GM21529 (cell line): ENCODE measurements at regions not wholly inside any gene's neighbourhood (a gene's known extent, or its start where the extent isn't known, plus 50 kb on each side); places are given as distances from the start of the nearest gene placed in this dataset.
"Not testable (repeated sequence)": the region's sequence is repeated elsewhere in the genome, so short reads cannot be mapped to it uniquely, and the experiment has no call there.

Experiments used
- ATAC-seq: cut with Tn5 transposase; IDR thresholded peaks from one replicate; pipeline ENCODE4 v1.9.1; 2021; ENCODE audit not compliant: unreplicated experiment

DNA sequence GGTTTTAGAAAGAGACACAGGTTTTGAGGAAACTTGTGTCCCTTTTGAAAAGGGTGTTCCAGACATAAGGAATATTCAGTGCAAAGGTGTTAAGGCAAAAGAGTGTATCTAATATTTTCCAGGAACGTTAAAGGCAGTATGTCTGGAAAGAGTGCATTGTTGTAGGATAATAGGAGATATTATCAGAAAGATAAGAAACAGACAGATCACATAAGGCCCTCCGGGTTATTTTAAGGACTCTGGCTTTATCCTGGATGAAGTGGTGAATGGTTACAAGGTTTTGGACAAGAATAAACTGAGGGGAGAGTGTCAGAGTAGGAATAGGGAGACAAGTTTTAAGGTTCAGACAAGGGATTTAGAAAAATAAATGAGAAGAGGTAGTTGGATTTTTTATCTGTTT is 493.7 kb upstream of the GRM7 start:
- ATAC-seq = no peak

DNA sequence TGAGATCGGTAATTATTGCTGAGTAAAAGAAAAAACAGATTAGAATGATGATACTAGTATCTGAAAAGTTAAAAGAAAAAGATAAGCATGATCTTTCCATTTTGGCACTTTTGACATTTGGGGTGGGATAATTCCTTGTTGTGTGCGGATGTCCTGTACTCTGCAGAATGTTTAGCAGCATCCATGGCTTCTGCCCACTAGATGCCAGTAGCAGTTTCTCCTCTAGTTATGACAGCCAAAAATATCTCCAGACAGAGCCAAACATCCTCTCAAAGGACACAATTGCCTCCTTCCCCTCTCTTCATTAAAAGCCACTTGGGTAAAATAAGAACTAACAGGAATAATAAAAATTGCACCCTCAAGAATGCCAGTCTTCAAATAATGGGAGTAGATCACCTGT is 468.8 kb upstream of the GRM7 start:
- no peak for ATAC-seq

DNA sequence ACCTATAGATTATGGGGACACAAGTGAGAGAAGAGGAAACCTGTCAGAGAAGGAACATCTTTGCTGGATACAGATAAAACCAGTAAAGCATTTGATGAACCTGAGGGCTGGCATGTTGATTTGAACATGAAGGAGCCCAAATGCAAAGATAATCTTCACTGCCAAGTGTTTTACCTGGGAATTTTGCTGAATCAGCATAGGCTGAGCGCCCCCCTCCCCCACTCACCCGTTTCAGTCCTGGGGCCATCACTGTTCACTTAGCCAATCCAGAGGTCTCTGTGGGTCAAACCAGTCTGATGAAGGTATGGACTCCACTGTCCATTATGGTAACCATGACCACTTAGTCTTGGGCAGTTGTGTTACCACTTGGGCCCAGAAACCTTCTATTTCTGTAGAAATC is 466.0 kb upstream of the GRM7 start:
- no peak for ATAC-seq

DNA sequence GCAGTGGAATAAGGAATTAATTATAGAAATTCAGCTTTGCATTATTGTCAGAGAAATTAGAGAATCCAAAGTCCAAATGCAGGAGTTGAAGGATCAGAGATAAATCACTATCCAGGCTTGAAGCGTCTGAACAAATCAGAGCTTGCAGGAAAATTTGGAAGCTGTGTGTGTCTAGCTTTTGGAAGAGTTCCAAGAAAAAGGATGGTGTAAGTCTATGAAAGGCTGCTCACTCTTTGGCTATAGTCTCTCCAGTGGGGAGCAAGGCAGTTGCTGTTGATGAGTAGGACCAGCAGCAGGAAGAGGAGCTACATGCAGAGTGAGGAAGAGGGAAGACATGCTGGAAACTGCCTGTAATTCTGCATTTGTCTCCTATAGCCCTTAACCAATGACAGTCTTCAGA is 464.3 kb upstream of the GRM7 start:
- no peak for ATAC-seq

DNA sequence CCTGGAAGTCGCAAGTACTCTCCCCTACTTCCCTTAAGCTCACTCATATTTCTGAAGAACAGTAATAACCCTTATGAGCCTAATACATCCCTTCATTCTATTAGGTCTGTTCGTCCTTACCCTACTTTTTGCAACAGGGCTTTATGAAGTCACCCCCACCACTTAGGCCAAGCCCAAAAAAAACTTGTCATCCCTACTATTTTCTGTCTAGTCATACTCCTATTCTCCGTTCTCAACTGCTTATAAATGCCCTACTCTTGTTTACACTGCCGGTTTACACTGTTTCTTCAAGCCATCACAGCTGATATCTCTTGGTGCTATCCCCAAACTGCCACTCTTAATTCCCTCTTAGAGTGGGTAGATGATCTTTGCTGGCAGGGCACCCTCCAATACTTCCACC is 458.2 kb upstream of the GRM7 start:
- not testable (repeated sequence) for ATAC-seq

DNA sequence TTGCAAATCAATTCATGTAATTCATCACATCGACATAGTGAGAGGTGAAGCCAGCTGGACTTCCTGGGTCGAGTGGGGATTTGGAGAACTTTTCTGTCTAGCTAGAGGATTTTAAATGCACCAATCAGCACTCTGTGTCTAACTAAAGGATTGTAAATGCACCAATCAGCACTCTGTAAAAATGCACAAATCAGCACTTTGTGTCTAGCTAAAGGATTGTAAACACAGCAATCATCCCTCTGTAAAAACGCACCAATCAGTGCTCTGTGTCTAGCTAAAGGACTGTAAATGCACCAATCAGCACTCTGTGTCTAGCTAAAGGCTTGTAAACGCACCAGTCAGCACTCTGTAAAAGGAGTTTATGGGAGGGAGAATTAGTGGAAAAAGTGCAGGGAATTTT is 454.0 kb upstream of the GRM7 start:
- ATAC-seq = not testable (repeated sequence)

DNA sequence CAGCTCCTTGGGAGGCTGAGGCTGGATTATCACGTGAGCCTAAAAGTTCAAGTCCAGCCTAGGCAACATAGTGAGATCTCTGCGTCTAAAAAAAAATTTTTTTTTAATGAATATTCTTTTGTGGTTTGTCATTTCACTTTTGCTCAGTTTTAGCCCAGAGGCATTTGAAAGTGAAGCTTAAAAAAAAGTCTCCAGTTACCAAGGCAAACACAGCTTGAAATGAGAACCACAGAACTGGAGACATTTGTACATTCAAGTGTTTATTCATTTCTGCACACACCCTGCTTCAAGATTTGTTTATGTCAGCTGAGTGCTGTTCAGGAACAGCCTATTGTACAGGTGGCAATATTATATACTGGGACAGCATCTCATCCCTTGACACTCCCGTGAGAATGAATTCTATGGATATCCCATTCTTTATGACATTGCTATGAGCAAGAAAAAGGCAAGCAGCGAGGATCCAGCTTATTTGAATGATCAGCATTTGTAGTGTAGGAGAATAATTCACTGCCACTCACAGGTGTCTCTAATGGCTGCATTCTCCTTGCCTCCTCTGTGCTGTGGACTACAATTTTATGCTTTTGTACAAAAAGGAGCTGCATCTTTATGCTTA is 444.8 kb upstream of the GRM7 start:
- ATAC-seq = no peak

DNA sequence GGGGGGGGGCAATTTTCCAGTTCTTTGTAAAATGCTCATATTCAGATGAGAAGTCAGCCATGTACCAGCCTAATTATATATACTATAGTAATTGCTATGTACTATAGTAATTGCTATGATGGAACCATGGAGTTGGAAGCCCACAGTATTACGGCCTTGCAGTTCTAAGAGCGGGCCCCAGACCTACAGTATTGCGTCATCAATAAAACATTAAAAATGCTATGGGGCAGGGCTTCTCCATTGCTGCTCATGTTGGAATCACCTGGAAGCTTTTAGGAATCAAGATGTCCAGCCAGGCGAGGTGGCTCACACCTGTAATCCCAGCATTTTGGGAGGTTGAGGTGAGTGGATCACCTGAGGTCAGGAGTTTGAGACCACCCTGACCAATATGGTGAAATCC is 443.7 kb upstream of the GRM7 start:
- ATAC-seq = no peak

DNA sequence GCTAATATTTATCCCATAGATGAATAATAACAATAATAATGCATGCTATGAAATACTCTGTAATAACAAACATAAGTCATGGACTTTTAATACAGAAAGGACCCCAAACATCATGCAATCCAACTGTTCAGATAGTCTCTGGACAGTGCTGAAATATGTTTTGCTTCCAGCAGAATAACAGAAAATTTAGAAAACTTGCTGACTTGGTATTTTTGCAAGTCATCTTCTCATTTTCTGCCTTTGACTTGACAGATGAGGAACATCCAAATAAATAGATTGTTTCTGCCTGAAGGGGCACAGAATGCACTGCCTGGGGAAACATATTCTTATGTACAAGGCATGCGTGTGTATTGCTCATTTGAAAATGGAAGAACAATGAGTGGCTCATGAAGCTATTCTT is 442.4 kb upstream of the GRM7 start:
- ATAC-seq = no peak

DNA sequence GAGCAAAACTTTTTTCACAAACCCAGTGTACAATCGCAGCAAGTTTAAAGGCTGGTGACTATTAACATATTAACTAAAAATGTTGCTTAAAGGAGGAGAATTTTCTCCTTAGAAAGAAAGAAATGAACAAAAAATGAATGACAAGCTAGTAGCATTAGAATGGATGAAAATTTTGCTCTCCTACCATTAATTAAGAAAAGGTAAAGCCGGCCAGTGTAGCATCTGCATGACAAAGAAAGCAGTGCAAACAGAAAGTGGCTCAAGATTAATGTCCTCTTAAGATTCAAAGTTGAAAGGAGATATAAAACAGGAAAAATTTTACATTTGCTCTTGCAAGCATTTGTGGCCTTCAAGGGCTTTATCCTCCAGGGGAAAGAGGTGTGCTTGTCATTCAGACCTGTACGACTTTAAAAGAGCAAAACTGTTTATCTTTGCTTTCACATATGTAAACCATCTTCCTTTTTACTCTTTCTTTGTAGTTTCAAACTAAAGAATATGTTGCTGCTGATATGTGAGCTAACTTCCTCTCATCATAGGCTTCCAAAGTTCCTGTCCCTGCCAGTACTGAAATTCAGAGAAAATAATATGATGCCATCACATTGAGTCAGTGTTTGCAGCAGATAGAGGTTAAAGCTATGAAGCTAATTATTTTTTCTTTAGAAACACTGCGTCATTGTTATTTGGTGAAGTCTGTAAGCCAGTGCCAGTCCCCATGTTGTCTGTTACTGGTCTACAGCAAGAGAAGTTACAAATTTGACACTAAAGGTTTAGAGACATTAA is 439.1 kb upstream of the GRM7 start:
- ATAC-seq = no peak

DNA sequence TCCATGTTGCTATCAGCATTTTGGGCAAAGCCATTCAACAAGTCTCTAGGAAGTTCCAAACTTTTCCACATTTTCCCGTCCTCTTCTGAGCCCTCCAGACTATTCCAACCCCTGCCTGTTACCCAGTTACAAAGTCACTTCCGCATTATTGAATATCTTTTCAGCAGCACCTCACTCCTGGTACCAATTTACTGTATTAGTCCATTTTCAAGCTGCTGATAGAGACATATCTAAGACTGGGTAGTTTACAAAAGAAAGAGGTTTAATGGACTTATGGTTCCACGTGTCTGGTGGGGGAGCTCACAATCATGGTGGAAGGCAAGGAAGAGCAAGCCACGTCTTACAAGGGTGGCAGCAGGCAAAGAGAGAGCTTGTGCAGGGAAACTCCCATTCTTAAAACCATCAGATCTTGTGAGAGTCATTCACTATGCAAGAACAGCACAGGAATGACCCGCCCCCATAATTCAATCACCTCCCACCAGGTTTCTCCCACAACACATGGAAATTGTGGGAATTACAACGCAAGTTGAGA is 435.6 kb upstream of the GRM7 start:
- ATAC-seq = no peak

DNA sequence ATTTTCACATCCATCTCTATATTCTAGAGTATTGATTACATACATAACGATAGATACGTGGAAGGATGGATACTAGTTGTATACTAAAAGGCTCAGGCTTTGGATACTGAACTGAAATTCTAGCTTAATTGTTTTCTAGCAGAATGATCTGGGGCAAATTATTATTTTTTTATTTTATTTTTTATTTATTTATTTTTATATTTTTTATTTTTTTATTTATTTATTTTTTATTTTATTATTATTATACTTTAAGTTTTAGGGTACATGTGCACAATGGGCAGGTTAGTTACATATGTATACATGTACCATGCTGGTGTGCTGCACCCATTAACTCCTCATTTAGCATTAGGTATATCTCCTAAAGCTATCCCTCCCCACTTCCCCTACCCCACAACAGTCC is 432.6 kb upstream of the GRM7 start:
- not testable (repeated sequence) for ATAC-seq

DNA sequence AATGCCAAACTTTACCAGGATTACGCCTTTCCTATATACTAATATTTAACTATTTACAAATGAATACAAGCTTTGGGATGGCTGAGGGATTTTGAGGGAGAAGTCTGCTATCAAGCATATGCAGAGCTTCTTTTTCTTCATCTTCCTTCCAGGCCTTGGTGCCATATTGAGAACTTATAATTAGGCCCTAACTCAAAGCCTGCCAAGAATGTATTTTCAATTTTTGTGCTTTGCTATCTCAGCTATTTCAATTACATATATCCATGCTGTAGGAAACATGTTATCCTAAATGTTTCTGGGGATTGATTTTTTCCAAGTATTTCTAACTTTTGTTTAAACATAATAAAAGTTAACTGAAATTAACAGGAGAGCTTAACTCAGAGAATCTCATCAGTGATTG is 425.0 kb upstream of the GRM7 start:
- no peak for ATAC-seq

DNA sequence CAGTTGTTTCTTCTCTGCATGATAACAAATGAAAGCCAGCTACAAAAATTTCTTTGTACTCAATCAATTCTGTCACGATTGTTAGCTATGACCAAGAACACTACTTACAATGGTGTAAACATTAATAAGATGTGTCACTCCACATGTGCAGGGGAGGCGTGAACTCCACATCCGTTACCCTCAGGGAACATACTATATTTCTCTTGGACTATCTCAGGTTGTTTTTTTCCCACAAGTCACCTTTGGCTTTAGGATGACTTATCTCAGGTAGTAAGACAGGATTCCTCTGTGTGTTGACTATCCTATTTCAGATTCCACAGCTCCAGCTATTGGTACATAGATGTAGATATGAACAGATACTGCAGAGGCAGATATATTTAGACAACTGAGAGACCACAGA is 423.3 kb upstream of the GRM7 start:
- ATAC-seq = no peak

DNA sequence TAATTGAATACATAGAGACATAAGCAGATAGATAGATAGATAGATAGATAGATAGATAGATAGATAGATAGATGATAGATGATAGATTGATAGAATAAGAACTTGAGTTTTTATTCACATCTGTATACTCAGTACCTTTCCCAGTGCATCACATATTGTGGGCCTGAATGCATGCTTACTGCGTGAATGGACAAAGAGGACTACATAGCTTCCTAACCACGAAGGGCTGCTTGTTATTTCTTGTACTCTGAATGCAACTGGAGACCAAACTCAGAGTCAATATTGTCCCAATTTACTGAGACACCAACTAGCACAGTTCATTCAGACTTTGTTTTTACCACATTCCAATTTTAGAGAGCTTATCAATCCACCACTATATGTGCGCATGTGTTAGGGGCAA is 422.9 kb upstream of the GRM7 start:
- no peak for ATAC-seq

DNA sequence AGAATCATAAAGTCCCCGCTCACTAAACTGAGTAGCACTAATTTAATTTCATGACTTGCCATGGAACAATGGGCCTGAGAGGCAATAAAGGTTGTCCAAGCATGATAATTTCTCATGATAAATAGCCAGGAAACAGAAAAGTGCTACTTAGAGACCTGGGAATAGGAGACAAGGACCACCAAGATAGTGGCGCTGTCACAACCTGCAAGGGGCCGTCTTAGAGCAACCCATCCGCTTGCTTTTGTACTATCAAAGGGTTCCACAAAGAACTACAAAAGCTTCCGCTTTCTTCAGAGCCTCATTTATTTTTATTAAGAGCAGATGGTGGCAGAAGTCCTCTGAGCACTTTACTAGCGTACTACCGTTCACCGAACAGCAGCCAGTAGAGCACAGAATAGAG is 421.7 kb upstream of the GRM7 start:
- ATAC-seq = no peak

DNA sequence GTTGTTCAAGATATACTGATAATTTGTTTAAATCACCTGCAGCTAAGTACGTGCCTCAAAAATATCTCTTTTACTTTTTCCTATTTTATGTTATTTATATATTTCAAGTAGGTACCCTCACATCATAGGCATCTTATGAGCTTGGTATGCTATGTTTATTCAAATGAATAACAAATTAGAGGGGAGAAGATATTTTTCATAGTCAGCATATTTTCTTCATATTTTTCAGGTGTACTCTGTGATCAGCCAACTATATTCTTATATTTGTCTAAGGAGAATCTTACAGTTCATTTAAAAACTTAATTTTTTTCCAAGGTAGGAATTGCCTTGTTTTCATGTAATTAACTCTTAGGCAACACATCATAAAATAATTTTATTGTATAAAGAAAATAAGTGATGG is 421.1 kb upstream of the GRM7 start:
- ATAC-seq = no peak

DNA sequence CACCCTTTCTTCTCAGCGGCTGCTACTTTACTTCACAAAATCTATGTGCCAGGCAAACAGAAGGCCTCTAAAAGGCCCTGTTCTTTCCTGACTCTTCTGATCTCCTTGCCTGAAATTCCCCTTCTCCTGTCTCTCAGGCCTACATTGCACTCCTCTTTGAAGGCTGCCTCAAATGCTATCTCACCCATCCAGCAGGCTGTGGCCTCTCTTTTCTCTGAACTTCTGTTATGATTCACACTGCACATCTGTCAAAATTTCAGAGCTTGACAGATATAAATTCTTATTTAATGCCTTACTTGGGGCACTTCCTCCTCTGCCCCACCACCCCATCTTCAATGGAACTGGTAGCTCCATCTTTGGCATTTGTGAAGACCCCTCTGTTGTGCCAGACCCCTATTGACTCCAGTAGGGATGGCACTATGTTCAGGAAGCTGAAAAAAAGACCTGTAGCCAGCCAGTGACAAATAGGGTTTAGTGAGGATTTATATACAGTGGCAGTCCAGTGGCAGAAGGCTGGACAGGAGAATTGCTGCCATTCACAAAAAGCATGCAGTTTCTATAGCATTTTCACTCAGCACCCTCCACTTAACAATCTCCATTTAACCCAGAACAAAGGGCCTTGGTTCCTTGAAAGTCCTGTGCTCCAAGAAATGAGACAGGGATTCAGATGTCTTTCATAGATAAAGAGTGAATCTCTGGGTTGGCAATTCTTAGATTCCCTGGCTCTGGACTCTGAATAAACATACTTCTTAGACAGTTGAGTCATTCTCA is 415.8 kb upstream of the GRM7 start:
- ATAC-seq = no peak

DNA sequence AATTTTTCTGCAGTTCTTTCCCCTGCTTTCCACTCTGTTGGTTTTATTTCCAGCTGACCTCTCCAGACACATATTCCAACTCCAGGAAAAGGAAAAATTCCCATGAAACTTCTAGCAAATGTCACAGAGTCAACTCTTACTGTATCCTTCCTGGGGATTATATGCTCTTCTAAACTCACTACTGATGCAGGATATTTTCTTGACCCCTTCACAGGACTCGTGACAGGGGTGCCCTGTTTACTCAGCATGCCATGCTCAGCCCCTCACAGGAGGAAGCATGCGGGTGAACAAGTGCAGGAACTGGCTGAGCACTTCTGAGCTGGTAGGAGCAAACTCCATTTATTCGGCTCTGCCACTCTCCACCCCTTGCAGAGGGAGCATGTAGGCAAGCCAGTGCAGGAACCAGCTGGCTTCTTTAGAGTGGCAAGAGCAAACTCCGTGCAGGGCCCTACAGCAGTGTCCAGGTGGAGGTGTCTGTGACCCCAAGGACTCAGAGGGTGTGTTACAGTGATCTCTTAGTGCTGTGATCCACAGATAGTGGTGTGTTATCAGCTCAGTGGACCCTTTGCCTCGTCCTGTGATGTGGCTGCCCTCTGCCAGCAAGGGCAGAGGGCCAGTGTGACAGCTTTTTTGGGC is 413.6 kb upstream of the GRM7 start:
- ATAC-seq = no peak

DNA sequence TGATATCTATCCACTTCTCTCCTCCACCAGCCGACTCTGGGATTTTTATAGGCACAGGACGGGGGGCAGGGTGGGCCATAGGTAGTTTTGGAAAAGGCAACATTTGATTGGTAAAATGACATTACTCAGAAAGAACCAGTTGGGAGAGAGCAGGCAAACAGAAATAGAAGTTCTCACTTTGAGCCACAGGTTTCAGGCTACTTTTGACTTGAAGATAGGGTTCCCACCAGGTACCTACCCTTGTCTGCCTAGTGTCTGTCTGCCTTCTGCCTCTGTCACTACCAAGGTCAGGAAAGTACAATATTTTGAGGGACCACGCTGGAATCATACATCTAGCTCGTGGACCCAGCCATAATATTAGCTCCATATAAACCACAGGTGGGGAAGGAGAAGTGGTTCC is 412.9 kb upstream of the GRM7 start:
- ATAC-seq = no peak

DNA sequence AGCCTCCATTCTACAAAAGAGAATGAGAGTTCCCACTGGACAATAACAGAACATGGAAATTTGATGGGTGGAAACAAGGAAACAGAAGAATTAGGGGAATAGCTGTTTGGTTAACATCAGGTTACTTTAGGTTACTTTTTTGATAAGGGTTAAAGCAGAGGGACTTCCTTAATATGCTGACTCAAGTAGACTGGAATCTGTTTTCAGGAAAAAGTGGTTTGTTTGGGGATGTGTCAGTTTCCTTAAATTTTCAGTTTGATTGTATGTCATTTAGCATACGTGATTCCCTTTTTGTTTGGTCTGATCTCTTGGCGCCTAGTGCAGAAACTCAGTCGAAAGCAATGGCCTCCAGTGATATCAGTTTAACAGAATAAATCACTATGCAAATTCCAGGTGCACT is 411.8 kb upstream of the GRM7 start:
- no peak for ATAC-seq

DNA sequence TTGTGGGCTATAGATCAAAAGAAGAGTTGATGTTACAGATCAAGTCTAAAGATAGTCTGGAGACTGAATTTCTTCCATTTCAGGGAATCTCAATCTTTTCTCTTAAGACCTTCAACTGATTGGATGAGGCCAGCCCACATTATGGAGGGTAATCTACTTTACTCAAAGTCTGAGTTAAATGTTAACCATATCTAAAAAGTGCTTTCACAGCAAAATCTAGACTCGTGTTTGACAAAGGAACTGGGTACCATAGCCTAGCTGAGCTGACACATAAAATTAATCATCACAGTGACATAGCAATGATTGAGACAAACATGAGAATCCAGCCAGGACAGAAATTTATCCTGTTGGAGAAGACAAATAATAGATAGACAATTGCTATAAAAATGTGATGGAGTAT is 407.9 kb upstream of the GRM7 start:
- no peak for ATAC-seq
